ENCODE measurements at regions not wholly inside any gene's neighbourhood (a gene's known extent, or its start where the extent isn't known, plus 50 kb on each side); places are given as distances from the start of the nearest gene placed in this dataset.

GRCh38 chr10:130992802-130993523 is 318.6 kb downstream of the TCERG1L start:
- no peak for DNase-seq

- DNase-seq: no peak
These were observed 317.9 kb downstream of the TCERG1L start for GRCh38 chr10:130993612-130994011.

- no peak for DNase-seq
These were observed 317.3 kb downstream of the TCERG1L start for GRCh38 chr10:130994191-130994590.

GRCh38 chr10:130994845-130995244 is 316.7 kb downstream of the TCERG1L start:
- DNase-seq: no peak

- DNase-seq: no peak
These were observed 314.1 kb downstream of the TCERG1L start for GRCh38 chr10:130997267-130998045.

GRCh38 chr10:130998046-130998435 is 313.5 kb downstream of the TCERG1L start:
- DNase-seq: no peak

GRCh38 chr10:130998642-130999041 is 312.9 kb downstream of the TCERG1L start:
- no peak for DNase-seq

- no peak for DNase-seq
These were observed 311.9 kb downstream of the TCERG1L start for GRCh38 chr10:130999376-131000202.

- no peak for DNase-seq
These were observed 311.3 kb downstream of the TCERG1L start for GRCh38 chr10:131000244-131000643.

GRCh38 chr10:131000743-131001142 is 310.8 kb downstream of the TCERG1L start:
- DNase-seq: no peak

- DNase-seq: no peak
These were observed 310.1 kb downstream of the TCERG1L start for GRCh38 chr10:131001438-131001837.

- DNase-seq: no peak
These were observed 309.3 kb downstream of the TCERG1L start for GRCh38 chr10:131002031-131002861.

GRCh38 chr10:131003455-131003854 is 308.1 kb downstream of the TCERG1L start:
- no peak for DNase-seq

- DNase-seq: peak; percentile 14
These were observed 307.2 kb downstream of the TCERG1L start for GRCh38 chr10:131004276-131004675.

- DNase-seq: no peak
These were observed 304.9 kb downstream of the TCERG1L start for GRCh38 chr10:131006458-131007256.

GRCh38 chr10:131009791-131010190 is 301.7 kb downstream of the TCERG1L start:
- no peak for DNase-seq

- DNase-seq: no peak
These were observed 300.5 kb downstream of the TCERG1L start for GRCh38 chr10:131010965-131011575.

- no peak for DNase-seq
These were observed 299.4 kb downstream of the TCERG1L start for GRCh38 chr10:131011936-131012640.

GRCh38 chr10:131012641-131012985 is 298.9 kb downstream of the TCERG1L start:
- no peak for DNase-seq

- DNase-seq: no peak
These were observed 298.1 kb downstream of the TCERG1L start for GRCh38 chr10:131013281-131013912.

All from DMS 273 treated with DMSO at 0.1 percent for 48 hours (cell line).